ENCODE measurements at regions not wholly inside any gene's neighbourhood (a gene's known extent, or its start where the extent isn't known, plus 50 kb on each side); places are given as distances from the start of the nearest gene placed in this dataset.

- TF ChIP-seq PATZ1 (CRISPR knock-in tag; IDR thresholded peaks at IDR 0.05; ENCODE audit: borderline replicate concordance), result no peak
- TF ChIP-seq TSHZ2 (CRISPR knock-in tag; IDR thresholded peaks at IDR 0.05), result no peak
- no peak for TF ChIP-seq SNAI2 (CRISPR knock-in tag; IDR thresholded peaks at IDR 0.05)
- TF ChIP-seq POU6F1 (CRISPR knock-in tag; IDR thresholded peaks at IDR 0.05; ENCODE audit: borderline replicate concordance, low read depth), result no peak
- TF ChIP-seq ZFP3 (CRISPR knock-in tag; IDR thresholded peaks at IDR 0.05), result no peak
- TF ChIP-seq CSRNP3 (CRISPR knock-in tag; IDR thresholded peaks at IDR 0.05), result no peak
- TF ChIP-seq ESRRG (CRISPR knock-in tag; IDR thresholded peaks at IDR 0.05), result no peak
- no peak for TF ChIP-seq ZNF565 (CRISPR knock-in tag; conservative IDR thresholded peaks at IDR 0.05; ENCODE audit: low read depth)
- no peak for TF ChIP-seq ZFP30 (CRISPR knock-in tag; IDR thresholded peaks at IDR 0.05)
Measured at GRCh38 chr6:86859513-86859912, 77.8 kb upstream of the HTR1E start.

All from SK-N-SH treated with all-trans-retinoic acid at 6 μM for 48 hours (cell line).